CD4-positive, alpha-beta T cell treated with Interleukin-15 for 1 hour (primary cell): ENCODE measurements at regions not wholly inside any gene's neighbourhood (a gene's known extent, or its start where the extent isn't known, plus 50 kb on each side); places are given as distances from the start of the nearest gene placed in this dataset.

Source experiments
- DNase-seq: peaks from one replicate; pipeline ENCODE4 v3.0.0-alpha.2; 2020

- DNase-seq: no peak
Observed at GRCh38 chr2:37812941-37813730, 112.0 kb upstream of the RMDN2 start.

GRCh38 chr2:37816036-37816435 is 109.1 kb upstream of the RMDN2 start:
- no peak for DNase-seq

DNA sequence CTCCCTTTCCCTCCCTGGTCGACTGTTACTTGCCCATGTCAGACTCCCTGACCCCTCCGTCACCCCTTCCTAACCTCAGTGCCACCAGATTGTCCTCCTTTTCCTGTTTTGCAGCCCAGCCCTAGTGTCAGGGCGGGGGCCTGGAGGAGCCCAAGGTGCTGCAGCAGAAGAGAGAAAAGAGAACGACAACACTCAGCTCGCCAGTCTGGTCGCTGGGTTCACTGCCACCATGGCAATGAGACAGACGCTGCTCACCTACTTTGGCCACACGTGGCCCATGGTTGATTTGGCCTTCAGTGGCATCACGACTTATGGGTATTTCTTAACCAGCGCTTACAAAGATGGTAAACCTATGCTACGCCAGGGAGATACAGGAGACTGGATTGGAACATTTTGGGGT is 108.4 kb upstream of the RMDN2 start:
- DNase-seq: no peak

DNA sequence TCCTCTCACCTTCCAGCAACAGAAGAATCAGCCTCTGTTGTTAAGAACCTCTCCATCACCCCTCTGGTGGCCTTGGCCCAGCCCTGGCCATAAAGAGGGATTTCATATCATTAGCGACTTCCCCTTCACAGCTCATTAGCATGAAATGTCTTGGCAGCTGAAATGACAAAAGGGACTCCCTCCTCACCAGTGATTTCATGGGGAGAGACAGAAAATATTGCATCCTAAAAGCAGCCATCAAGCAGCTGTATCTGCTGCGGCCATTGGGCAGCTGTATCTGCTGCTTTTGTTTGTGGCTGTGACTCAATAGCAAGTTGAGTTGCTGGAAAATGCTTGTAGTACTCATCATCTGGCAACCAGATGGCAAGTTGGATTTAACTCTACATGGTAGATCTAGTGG is 105.9 kb upstream of the RMDN2 start:
- no peak for DNase-seq

DNA sequence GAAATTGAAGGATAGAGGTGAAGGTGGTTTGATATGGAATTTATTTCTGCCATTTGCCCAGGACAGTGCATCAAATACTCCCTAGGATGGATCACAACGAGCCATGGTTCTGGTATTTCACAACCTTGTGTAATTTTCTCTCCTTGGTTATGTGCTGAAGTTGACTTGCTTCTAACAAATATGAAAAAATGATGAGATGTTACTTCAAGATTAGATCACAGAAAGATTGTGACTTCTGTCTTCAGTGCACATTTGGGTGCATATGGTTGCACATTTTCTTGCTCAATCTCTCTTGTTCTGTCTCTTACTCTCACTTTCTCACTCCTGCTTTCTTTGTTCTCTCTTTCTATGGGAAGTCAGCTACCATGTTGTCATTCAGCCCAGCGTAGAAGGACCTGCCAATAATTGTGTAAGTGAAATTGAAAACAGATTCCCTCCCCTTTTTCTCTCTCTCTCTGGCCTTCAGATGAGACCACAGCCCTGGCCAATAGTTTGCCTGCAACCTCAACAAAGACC is 104.6 kb upstream of the RMDN2 start:
- no peak for DNase-seq

DNA sequence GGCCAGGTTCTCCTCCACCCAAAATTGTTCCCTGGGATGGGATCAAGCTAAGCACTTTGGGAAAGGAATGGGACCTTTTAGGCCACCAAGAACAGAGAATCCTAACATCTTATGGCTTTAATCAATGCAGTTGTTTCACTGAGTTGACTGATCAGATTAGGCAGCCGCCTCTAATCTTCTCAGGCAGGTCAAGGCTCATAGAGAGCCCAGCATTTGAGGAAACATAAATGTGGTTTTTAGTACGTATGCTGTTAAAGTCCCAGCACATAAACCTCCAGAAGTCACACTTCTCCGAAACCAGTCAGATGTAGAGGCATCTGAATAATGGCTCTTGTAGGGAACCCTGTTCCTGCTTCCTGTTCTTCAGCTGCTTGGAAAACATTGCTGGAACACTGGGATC is 99.5 kb upstream of the RMDN2 start:
- DNase-seq: no peak

GRCh38 chr2:37826611-37827010 is 98.5 kb upstream of the RMDN2 start:
- no peak for DNase-seq

DNA sequence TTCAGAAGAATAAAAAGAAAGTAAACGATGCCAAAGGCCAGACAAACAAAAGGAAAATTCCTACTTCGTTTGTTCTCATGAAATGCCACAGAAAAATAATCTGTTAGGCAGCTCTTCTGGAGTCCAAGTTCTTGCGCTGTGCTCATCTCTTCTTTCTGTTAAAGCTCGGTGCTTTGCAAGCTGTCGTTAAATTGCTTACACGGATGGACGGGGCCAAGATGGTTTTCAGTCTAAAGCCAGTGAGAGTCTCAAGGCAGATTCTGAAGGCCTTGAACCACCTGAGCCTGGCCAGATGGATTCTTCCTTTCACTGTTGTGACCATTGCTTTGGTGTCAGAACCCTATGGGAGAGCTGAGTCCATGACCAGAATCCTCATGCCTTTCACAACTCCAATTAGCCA is 97.6 kb upstream of the RMDN2 start:
- no peak for DNase-seq

DNA sequence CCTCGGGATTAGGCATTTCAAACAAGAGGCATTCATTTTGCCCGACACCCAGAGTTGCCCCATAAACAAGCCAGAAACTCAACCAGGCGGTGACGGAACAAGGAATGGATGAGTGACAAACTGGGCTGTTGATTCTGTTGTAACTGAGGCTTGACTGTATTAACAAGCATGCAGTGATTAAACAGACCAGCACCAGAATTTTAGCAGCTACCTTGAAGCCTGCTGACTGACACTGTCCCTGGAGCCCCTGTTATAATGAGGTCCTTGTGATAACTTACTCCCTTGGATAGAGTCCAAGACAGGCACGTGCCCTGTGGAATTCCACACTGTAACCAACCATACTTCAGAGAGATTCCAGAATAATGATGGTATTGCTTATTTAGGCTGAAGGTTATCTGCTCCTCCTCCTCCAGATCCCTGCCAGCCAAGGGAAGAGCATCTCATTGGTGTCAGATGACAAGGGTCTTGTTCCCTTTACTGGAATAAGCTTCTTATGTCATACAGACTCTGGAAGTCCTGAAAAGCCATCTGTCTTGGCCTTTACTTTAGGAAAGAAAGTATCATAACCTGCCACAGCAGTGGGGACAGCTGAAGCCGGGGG is 97.1 kb upstream of the RMDN2 start:
- DNase-seq: no peak

DNA sequence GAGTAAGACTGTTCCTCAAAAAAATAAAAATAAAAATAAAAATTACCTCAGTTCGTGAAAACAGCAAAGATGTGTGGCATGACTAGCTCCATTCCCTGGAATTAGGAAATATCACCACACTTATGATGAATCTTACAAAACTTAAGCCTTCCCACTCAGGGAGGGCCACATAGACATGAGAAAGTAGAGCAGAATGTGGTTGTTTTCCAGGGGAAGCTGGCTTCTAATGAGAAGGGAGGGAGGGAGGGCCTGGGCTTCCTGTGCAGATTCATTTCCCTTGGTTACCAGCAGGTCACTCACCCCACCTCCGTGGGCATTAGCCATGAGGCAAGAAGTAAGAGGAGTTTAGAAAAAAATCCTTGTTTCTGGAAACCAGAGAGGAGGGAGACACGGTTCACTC is 95.9 kb upstream of the RMDN2 start:
- peak; percentile 73 for DNase-seq

GRCh38 chr2:37829616-37830395 is 95.3 kb upstream of the RMDN2 start:
- DNase-seq: no peak

DNA sequence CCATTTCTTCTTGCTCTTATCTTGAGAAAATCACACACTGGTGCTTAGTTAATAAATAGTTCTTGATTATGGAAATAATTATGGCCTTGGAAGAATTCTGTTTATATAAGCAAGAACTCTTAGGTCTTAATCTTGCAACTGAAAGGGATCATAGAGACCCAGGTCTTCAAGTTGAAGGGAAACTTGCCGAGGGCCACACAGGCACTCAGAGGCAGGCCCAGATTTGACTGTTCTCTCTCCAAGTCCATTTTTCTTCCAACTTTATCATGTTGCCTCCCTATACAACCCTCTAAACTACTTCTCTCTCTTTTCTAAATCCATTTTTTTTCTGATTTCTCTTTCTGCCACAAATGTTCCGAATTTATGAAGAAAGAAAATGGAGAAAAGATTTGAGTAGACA is 94.5 kb upstream of the RMDN2 start:
- DNase-seq: no peak

GRCh38 chr2:37831081-37831780 is 93.9 kb upstream of the RMDN2 start:
- DNase-seq: no peak

DNA sequence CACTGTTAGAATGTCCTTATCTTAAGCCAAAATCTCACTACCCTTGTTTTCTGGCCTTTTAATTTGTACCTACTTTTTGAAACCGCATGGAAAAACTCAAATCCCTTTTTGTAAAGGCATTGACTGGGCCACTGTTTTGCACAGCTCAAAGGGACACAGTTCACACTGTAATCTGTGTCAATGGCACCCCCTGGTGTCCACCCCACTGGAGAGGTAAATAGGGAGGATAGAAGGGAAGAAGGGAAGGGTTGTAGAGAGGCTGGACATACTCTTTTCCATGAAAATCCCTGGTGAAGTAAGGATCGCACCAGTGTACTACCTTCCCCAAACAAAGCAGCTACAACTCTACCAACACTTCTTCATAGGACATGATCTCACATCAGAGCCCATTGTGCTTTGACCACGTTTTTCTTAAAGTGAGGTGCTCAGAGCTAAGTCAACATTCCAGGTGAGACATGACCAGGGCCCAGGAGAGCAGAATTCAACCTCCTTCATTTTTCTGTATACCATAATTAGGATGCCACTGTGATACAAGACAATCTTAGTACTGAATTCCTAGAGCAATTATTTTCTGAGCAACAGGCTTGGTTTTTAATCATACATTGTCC is 92.4 kb upstream of the RMDN2 start:
- peak; percentile 75 for DNase-seq

- DNase-seq: no peak
Observed at GRCh38 chr2:37833423-37833822, 91.7 kb upstream of the RMDN2 start.

GRCh38 chr2:37836270-37836669 is 88.8 kb upstream of the RMDN2 start:
- DNase-seq: no peak

- no peak for DNase-seq
Observed at GRCh38 chr2:37836711-37837110, 88.4 kb upstream of the RMDN2 start.

DNA sequence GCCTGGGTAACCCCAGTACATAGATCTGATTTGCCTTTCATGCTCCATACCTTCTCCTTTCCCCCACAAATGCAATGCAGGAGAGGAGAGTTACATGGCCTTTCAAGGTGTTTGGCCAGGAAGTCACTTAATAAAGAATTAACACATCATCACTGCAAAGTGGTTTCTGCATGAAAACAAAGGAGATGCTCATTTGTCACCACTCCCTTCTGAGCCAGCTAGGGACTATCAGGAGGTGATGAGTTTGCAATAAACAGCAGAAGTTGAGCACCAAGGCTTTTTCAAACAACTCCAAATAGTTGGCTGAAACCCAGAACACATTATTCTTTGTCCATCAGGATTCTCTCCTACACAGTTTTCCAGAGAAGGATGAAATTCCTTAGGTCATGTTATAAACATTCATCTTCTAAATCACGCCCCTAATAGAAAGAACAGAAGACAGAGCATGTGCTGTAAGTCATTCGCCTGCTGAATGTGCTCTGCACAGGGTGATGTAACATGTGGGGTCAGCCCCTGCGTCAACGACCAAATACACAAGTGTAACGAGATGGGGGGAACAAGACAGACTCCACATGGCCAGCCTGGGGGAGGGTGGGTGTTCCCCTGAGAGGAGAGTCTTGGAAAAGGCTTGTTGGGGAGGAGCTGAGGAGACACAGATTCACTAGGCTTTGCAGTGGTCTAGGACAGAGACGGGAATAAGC is 87.3 kb upstream of the RMDN2 start:
- DNase-seq: no peak

DNA sequence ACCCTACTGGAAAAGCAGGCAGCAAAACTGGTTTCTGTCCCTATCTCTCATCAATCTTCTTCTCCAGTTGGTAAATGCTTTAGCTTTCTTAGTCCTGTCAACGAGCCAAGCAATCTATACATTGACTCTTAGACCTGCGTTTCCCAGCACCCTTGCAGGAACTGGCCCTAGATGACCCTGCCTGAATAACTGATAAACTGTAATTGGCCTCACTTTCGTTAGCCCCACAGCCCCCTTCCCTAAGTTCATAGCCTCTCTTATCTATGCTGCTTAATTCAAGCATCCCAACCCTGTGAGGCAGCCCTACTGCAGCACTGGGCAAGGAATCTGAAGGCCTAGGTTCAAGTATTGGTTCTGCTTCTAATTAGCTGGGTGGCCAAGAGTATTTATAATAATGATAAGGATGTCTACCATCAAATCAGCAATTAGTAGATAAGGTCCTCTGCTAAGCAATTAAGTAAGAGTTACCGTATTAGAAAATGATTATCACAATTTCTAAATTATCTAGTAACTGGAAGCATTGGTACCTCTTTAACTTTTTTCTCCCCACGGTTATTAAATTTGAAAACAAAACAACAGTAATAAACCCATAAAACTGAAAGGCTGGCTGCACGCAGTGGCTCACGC is 86.4 kb upstream of the RMDN2 start:
- no peak for DNase-seq

DNA sequence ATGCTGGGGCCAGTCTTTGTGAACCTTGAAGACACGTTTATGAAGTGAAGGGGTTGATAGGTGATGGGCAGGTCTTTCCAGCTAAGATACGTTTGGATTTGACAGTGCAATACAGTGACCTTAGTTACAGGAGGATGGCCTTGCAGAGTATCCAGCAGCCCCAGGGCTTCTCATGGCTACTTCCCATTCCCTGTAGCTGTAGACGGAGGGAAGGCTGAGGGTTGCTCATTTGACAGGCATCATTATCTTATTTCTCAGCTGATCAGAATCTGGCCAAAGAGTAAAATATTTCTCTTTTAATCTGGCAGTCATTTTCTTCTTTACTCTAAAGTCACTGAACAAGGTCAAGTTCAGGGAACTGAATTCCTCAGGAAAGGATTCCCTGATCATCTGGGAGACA is 85.1 kb upstream of the RMDN2 start:
- no peak for DNase-seq

- no peak for DNase-seq
Observed at GRCh38 chr2:37842732-37843440, 82.2 kb upstream of the RMDN2 start.
